GM19328 (cell line): ENCODE measurements at regions not wholly inside any gene's neighbourhood (a gene's known extent, or its start where the extent isn't known, plus 50 kb on each side); places are given as distances from the start of the nearest gene placed in this dataset.

Experiments
- ATAC-seq: cut with Tn5 transposase; IDR thresholded peaks from one replicate; pipeline ENCODE4 v1.9.1; 2021; ENCODE audit warnings: mild to moderate bottlenecking, moderate library complexity; ENCODE audit not compliant: unreplicated experiment

DNA sequence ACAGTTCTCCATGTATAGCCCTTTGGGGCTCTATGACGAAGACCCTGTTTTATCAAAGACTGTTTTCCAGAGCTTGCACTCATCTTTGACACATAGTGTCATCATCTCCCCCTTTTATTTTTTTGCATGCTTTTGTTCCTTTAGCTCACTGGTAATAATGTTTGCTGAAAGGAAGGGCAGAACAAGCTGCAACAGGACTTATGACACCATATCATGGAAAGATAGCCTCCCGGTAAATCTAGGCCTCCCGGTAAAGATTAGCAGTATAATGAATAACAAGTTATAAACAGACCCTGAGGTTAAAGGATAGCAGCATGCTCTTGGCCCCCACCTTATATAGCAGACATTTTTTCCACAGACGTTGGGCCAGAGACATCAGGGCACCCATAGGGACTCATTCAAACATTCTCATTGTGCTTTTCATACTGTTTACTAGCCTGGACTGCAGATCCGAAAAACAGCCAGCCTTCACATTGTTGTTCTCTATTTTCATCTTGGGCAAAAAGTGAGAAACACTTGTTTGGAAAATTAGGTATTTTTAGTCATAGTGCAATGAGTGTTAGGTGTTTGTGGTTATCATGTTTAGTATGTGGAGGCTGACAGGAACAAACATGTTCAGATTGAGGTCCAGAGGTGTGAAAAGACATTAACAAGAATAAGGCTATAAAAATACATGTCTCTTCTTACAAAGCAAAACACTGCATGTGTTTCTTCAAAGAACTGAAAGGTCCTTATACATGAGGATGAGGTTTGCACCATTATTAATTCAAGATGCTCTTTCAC lies 136.9 kb upstream of the SPRY2 start:
- ATAC-seq = no peak

- ATAC-seq = no peak
These were observed 136.0 kb upstream of the SPRY2 start for GRCh38 chr13:80476953-80477352.

DNA sequence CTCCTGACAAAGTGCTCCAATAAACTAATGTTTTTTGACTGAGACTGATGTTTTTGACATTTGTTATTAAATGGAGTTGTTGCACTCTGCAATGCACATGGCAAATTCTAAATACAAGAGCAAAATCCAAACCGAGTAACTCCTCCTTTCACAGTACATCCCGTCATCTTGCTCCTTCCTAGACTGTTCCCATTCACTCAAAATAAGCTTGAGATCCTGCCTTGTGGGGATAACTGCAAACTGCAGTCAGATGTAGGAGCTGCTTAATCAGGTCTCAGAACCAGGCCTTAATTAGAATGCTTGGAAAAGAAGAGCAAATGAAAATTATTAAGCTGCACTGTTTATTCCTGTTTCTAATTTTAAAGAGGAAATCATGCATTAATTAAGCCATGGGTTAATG lies 134.8 kb upstream of the SPRY2 start:
- no peak for ATAC-seq

DNA sequence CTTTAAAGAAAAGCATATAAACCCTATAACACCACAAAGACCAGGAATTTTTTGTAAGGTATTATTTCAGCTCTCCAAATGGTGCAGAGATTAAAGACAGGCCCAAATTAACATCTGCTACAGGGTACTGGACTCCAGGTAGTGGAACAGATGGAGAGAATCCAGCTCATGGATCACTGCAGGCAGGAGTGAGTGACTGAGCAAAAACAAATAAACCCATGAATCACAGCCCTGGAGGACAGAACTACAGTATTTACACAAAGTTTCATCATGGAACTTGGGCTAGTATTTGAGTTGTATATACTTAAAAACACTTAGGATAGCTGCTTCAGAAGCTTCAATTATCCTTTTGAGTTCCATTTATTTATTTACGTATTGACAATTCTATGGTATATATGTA lies 132.8 kb upstream of the SPRY2 start:
- no peak for ATAC-seq

- no peak for ATAC-seq
These were observed 129.0 kb upstream of the SPRY2 start for GRCh38 chr13:80469853-80470381.

DNA sequence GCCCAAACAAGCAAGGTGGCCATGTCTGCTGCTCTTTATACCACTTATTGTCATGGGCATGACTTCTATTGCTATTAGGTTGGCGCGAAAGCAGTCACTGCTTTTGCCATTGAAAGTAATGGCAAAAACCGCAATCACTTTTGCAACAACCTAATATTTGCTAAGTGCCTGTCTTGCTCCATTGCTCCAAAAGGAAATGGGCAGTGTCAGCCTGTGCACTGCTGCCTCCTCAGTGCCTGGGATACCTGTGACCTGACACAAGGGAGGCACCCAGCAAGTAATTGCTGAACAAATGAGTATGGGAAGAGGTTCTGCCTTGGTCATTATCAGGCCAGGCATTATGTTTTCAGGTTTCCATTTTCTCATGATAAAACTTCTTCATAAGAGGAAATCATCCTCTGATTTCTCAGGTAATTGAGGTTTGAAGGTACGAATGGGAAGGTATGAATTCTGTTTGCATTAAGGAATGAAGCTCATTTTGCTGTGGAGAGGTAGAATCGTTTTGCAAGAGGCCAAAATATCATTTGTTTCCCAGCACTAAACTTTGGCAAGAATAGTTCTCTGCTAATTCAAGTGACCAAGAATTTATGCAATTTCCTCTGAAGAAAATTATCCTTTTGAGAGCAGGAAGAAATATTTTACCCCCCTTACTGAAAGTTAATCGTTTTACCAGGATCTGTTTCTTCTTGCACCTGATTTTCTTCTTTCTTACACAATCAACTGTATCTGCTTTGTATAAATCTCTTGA lies 128.4 kb upstream of the SPRY2 start:
- no peak for ATAC-seq

DNA sequence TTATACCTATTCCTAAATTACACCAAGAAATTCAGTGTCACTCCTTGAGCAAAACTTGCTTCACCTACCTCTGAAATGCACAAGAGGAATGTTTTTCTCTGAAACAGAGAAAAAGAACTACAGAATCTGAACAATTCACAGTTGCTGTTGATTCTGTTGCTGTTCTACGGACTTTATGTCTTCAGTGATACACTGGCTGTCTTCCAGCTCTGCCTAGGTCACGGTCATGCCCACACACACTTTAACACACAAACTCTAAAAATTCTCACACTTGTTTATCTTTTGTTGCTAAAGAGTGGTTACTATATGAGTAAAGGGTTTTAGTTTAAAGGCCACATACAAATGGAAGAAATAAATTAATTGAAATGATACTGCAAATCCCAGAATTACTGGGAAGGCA lies 124.4 kb upstream of the SPRY2 start:
- no peak for ATAC-seq

DNA sequence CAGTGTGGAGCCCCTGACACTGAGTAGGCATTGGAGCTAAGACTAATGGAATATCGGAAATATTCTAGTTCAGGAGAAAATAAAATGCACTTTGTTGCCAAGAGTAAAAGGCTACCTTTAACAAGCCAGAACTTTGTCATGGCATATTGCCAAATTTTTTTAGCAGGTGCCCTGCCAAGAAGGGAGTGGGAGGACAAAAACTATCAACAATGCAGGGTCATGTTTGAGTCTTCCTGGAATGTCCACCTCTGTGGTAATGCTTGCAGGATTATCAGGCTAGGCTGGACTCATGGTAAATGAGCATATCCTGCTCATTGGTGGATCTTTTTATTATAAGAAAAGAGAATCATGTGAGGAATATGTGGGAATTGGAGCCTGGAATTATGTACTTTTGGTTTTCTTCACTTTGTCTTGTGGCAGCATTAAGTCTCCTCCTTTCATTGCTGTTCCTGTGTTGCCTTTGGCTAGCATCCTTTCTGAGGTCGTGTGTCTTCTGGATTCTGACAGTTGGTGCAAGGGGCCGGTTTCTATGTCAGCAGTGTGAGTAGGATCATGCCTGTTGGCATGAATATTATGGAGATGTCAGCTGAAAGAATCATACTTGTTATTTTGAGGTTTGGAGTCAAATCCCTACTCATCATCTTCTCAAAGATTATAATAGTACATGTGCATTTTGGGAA lies 122.9 kb upstream of the SPRY2 start:
- no peak for ATAC-seq

DNA sequence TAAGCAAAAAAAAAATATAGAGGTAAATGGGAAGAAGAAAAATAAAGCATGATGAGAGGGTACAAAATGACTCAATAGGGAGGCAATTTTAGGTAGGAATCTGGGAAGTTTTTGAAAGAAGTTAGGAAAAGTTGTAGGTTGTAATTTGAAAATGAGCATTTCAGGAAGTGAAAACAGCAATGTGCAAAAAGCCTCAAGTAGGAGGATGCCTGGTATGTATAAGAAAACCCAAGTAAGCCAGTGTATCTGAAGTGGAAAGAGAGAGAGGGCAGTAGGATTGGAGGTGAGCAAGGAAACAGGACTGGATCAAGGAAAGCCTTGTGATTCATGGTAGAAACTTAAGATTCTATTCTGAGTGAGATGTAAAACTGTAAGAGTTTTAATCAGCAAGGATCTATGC lies 121.6 kb upstream of the SPRY2 start:
- ATAC-seq = no peak

GRCh38 chr13:80462037-80462436 lies 121.1 kb upstream of the SPRY2 start:
- no peak for ATAC-seq

DNA sequence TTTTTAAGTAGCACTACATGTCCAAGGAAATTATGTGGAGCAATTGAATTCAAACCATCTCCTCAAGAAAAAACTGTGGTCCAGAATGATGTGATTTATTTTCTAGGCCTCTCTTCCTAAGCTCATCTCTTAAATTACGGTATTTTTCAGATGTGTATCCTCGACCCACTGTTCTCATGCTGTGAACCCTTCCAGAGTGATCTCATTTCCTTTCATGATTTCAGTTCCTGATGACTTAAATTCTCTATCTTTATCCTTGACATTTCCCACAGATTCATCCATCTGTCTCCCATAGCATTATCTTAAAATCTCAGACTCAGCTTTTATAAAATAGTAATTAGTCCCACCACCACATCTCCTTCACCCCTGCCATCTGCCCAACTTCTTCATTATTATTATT lies 117.6 kb upstream of the SPRY2 start:
- no peak for ATAC-seq

DNA sequence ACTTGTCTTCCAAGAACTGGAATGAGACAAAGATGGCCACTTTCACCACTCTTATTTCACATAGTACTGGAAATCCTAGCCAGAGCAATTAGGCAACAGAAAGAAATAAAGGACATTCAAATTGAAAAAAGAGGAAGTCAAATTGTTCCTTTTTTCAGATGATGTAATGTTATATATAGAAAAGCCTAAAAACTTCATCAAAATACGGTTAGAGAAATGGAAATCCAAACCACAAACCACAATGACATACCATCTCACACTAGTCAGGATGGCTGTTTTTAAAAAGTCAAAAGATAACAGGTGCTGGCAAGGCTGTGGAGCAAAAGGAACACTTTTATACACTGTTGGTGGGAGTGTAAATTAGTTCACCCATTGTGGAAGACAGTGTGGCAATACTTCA lies 113.3 kb upstream of the SPRY2 start:
- ATAC-seq = peak; percentile 82

GRCh38 chr13:80452279-80452678 lies 111.4 kb upstream of the SPRY2 start:
- no peak for ATAC-seq

DNA sequence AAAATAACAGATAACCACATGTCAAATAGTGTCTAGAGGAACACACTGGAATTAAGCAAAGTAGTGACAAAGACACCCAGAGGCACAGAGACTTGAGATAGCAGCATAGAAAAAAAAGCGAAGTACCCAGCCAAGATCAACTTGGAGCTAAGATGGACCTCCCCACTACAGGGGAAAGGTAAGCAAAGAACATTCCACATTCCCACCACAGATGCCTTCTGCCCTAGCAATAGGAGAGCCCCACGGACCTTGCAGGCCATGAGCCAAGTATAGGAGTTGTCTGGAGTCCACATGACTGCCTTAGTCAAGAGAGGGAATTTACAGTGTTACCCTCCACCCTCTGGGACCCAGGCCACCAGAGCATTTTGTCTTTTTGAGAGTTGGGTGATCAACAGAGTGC lies 110.7 kb upstream of the SPRY2 start:
- ATAC-seq = no peak

DNA sequence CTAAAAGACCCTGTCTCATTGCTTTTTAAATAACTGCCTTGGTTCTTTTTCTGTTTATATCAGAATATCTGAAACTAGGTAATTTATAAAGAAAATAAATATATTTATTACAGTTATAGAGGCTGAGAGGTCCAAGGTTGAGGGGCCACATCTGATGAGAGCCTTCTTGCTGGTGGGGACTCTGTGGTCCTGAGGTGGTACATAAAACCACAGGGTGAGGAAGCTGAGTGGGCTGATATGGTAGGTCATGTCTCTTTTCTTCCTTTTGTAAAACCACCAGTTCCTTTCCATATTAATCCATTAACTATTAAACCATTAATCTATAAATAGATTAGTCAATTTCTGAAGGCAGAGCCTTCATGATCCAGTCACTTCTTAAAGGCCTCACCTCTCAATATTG lies 109.5 kb upstream of the SPRY2 start:
- no peak for ATAC-seq

- no peak for ATAC-seq
These were observed 107.8 kb upstream of the SPRY2 start for GRCh38 chr13:80448725-80449124.

DNA sequence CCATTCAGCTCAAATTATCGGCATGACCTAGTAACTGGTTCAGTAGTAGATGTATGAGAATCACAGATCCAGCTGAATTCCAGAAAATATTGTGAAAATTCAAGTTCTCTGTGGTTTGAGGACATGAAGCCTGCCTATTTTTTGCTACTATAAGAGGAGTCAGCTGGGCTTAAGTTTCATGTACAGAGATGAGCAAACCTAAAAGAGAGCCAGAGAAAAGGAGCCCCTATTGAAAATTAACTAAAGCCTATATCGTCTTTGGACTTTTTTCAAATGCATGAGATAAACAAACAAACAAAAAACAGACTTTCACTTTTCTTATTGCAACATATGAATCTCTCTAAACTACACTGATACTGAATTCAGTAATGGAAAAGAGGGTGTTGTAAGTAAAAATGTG lies 106.8 kb upstream of the SPRY2 start:
- ATAC-seq = no peak

- ATAC-seq = peak; percentile 46
These were observed 103.5 kb upstream of the SPRY2 start for GRCh38 chr13:80444240-80445015.

- ATAC-seq = no peak
These were observed 101.7 kb upstream of the SPRY2 start for GRCh38 chr13:80442609-80443008.

- no peak for ATAC-seq
These were observed 101.0 kb upstream of the SPRY2 start for GRCh38 chr13:80441968-80442367.

DNA sequence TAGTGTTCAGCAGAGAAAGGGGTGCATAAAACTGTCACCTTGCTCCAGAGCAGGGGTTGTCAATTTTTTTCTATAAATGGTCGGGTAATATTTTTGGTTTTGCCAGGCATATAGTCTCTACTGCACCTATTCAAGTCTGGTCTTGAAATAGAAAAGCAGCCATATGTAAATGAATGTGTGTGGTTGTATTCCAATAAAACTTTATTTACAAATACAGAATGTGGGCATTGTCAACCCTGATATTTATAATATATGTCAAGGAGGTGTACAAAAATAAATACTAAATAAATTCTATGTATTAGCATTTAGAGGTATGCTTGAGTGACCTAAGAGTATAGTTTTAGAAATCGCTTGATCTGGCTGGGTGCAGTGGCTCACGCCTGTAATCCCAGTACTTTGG lies 97.6 kb upstream of the SPRY2 start:
- no peak for ATAC-seq
